ENCODE measurements at regions not wholly inside any gene's neighbourhood (a gene's known extent, or its start where the extent isn't known, plus 50 kb on each side); places are given as distances from the start of the nearest gene placed in this dataset.

- 94 to 100% methylated on average over 1 to 4 of the region's 6 CpGs for WGBS, 2 donors (ENCODE audit: low coverage in 1 of 2)
- H3K4me3 ChIP-seq, result no peak overlapping the region
- H3K9me3 ChIP-seq, result no peaks in the 10 kb centered on the region
- TF ChIP-seq POLR2A (IDR thresholded peaks at IDR 0.05), result no peak
- no peak for TF ChIP-seq POLR2AphosphoS5 (IDR thresholded peaks at IDR 0.05)
- no peak for TF ChIP-seq EP300 (IDR thresholded peaks at IDR 0.05)
- TF ChIP-seq, protein P1, sequence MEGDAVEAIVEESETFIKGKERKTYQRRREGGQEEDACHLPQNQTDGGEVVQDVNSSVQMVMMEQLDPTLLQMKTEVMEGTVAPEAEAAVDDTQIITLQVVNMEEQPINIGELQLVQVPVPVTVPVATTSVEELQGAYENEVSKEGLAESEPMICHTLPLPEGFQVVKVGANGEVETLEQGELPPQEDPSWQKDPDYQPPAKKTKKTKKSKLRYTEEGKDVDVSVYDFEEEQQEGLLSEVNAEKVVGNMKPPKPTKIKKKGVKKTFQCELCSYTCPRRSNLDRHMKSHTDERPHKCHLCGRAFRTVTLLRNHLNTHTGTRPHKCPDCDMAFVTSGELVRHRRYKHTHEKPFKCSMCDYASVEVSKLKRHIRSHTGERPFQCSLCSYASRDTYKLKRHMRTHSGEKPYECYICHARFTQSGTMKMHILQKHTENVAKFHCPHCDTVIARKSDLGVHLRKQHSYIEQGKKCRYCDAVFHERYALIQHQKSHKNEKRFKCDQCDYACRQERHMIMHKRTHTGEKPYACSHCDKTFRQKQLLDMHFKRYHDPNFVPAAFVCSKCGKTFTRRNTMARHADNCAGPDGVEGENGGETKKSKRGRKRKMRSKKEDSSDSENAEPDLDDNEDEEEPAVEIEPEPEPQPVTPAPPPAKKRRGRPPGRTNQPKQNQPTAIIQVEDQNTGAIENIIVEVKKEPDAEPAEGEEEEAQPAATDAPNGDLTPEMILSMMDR (IDR thresholded peaks at IDR 0.05), result no peak
- H3K4me1 ChIP-seq, result no peaks in the 10 kb centered on the region
- H3K27me3 ChIP-seq, result no peaks in the 10 kb centered on the region
- H3K27ac ChIP-seq, result no peak overlapping the region
- no peaks in the 10 kb centered on the region for H3K36me3 ChIP-seq
- ATAC-seq, result no peak
Measured at GRCh38 chr20:55567826-55568225, 437.5 kb downstream of the CBLN4 start.

DNA sequence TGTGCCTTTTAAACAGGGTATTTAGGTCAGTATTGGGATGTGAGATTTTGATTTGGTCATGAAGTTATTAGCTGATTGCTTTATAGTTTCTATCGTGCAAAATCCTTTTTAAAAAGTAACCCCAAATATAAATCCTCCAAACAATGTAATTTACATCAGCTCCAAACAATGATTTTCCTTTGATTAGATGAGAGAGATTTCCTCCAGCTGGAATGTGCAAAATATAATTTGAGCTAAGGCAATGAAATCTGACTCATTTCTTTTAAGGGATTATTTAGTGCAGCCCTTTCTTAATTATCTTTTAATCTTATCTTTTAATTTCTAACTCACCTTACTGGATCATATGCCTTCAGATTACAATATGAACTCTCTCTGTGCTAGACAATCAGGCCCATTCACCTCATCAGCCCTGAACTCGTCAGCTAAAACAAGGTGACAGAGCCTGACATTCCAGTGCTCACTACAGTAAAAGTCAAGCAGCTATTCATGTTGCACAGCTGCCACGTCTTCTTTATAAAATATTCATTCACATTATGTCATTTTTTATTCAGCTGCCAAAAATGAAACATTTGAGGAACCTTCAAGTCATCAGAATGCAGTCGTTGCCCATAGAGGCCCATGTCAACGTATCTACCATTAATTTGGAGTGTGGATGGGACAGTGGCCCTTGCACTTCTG lies 440.1 kb downstream of the CBLN4 start:
- H3K4me3 ChIP-seq, result no peak overlapping the region
- no peaks in the 10 kb centered on the region for H3K36me3 ChIP-seq
- peaks cover 0 to 5% (median 0%) of the 10 kb centered on the region in 3 donors for H3K9me3 ChIP-seq
- TF ChIP-seq EP300 (IDR thresholded peaks at IDR 0.05) (no peak), POLR2AphosphoS5 (IDR thresholded peaks at IDR 0.05) (no peak), POLR2A (IDR thresholded peaks at IDR 0.05) (no peak)
- TF ChIP-seq, protein P1 (IDR thresholded peaks at IDR 0.05), result no peak
- no peaks in the 10 kb centered on the region for H3K4me1 ChIP-seq
- H3K27me3 ChIP-seq, result no peaks in the 10 kb centered on the region
- WGBS, 2 donors (ENCODE audit: low coverage in 1 of 2), result 47 to 62% methylated on average over 5 of the region's 5 CpGs
- no peak overlapping the region for H3K27ac ChIP-seq
- ATAC-seq, result no peak

DNA sequence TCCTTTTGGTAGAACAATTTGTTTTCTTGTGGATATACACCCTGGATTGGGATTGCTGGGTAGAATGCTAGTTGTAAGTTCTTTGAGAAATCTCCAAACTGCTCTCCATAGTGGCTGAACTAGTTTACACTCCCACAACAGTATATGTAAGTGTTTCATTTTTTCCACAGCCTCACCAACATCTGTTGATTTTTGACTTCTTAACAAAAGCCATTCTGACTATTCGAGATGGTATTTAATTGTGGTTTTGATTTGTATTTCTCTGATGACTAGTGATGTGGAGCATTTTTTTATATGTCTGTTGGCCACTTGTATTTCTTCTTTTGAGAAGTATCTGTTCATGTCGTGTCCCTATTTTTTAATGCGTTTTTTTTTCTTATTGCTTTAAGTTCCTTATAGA lies 444.1 kb downstream of the CBLN4 start:
- ATAC-seq, result no peak
- Histone ChIP-seq H3K27ac (no peak overlapping the region), H3K4me1 (no peaks in the 10 kb centered on the region), H3K4me3 (no peak overlapping the region), H3K9me3 (peaks cover 0 to 5% (median 0%) of the 10 kb centered on the region in 3 donors), H3K36me3 (no peaks in the 10 kb centered on the region), H3K27me3 (no peaks in the 10 kb centered on the region)
- WGBS, 2 donors (ENCODE audit: low coverage in 1 of 2), result 55 to 83% methylated on average over 3 of the region's 3 CpGs
- TF ChIP-seq POLR2AphosphoS5 (IDR thresholded peaks at IDR 0.05) (no peak), EP300 (IDR thresholded peaks at IDR 0.05) (no peak), POLR2A (IDR thresholded peaks at IDR 0.05) (no peak)
- TF ChIP-seq, protein P1 (IDR thresholded peaks at IDR 0.05), result no peak

DNA sequence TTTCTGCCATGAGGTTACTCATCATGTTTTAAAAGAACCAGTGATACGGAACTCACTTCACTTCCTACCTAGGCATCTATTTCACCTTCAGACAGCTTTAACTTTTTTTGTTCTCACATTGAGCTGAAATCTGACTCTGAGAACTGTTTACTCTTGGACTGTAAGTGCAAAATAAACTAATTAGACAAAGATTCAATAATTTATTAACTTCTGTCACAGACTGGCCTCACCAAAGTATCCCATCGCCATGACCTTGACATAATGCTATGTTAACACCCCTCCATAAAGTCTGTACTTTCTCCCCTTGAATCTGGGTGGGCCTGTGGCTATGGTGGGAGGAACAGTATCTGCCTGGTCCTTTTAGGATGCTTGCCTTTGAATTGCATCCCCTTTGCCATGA lies 448.1 kb downstream of the CBLN4 start:
- WGBS, 2 donors (ENCODE audit: low coverage in 1 of 2), result 76 to 86% methylated on average over 2 of the region's 2 CpGs
- no peak for TF ChIP-seq POLR2A (IDR thresholded peaks at IDR 0.05)
- TF ChIP-seq POLR2AphosphoS5 (IDR thresholded peaks at IDR 0.05), result no peak
- TF ChIP-seq EP300 (IDR thresholded peaks at IDR 0.05), result no peak
- TF ChIP-seq, protein P1 (IDR thresholded peaks at IDR 0.05), result no peak
- no peak overlapping the region for H3K4me3 ChIP-seq
- H3K27me3 ChIP-seq, result no peaks in the 10 kb centered on the region
- H3K4me1 ChIP-seq, result peaks cover 0 to 2% (median 0%) of the 10 kb centered on the region in 3 donors
- no peaks in the 10 kb centered on the region for H3K36me3 ChIP-seq
- ATAC-seq, result no peak
- H3K9me3 ChIP-seq, result peaks cover 0 to 5% (median 0%) of the 10 kb centered on the region in 3 donors
- H3K27ac ChIP-seq, result no peak overlapping the region

DNA sequence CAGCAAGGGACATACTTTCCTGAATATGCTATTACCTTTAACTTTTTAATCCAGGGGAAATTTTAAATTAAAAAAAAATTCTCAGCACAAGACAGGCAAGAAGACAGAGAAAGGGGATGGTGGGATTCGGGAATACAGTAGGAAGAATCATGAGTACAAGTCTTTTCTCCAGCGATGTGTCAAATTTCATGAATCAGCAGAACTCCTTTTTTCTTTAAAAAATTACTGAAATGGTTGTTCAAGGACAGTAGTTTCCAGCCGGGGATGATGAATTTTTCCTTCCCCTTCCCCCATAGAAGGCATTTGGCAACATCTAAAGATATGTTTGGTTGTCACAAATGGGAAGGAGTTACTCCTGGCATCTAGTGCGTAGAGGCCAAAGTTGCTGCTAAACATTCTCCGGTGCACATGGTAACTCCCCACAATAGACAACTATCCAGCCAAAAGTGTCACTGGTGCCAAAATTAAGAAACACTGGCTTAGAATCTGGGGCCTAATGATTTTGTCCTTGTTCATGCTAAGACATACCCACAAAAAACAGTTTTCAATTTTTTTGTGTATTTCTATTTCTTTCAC lies 450.2 kb downstream of the CBLN4 start:
- Histone ChIP-seq H3K4me3 (no peak overlapping the region), H3K36me3 (no peaks in the 10 kb centered on the region), H3K9me3 (no peaks in the 10 kb centered on the region), H3K27me3 (no peaks in the 10 kb centered on the region), H3K4me1 (peaks cover 0 to 2% (median 0%) of the 10 kb centered on the region in 3 donors), H3K27ac (no peak overlapping the region)
- TF ChIP-seq, protein P1 (IDR thresholded peaks at IDR 0.05), result no peak
- TF ChIP-seq EP300 (IDR thresholded peaks at IDR 0.05), result no peak
- TF ChIP-seq POLR2A (IDR thresholded peaks at IDR 0.05), result no peak
- TF ChIP-seq POLR2AphosphoS5 (IDR thresholded peaks at IDR 0.05), result no peak
- WGBS, 2 donors (ENCODE audit: low coverage in 1 of 2), result 39 to 41% methylated on average over 3 to 5 of the region's 5 CpGs
- no peak for ATAC-seq
